Fibroblast of skin of right quadriceps (primary cell): ENCODE measurements at regions not wholly inside any gene's neighbourhood (a gene's known extent, or its start where the extent isn't known, plus 50 kb on each side); places are given as distances from the start of the nearest gene placed in this dataset.

Source experiments
- DNase-seq: peaks from one replicate; pipeline ENCODE4 v3.0.0-alpha.2; 2013

GRCh38 chr16:79662669-79663313 is 62.3 kb upstream of the MAF start:
- DNase-seq: no peak

DNA sequence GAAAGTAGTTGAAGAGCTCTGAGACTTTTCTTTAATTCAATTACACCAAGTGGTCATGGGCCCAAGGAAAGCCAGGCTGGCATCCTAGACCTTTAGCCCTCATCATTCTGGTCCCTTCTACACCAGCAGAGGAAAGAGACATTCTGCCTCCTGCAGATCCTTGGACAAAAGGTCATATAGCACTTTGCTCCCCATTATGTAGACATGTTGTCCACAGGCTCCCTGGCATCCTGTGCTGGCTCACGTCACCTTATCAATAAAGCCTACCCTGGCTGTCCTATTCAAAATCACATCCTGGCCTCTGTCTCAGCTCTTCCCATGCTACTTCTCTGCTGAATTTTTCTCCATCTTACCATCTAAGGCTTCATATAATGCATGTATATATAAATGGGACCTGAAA is 61.6 kb upstream of the MAF start:
- no peak for DNase-seq

DNA sequence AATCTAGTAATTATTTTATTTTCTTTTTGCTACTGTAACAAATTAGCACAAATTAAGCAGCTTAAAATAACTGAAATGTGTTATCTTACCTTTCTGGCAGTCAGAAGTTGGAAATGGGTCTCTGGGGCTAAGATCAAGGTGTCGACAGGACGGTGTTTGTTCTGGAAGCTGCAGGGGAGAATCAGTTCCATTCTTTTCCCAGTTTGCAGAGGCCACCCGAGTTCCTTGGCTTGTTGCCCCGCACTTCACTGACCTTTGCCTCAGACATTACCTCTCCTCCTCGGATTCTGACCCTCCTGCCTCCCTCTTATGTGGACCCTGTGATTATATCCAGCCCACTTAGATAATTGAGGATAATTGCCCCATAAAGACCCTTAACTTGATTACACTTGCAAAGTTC is 61.0 kb upstream of the MAF start:
- no peak for DNase-seq

DNA sequence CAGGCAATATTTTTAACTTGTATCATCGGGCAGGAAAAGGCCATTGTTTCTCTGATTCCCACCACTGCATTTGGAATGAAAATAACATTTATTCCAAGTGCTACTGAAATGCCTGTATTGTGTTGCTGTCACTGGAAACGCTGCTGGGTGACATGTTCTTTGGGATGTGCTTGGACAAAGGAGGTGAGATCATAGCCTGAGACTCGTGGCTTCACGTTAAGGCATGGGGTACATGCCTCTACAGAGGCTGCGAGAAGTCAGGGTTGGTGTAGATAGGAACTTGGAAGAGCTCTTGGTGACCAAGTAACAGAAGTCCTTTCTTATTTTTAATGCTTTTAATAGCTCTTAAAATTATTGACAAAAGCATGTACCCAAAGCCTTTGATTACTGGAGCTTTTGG is 58.8 kb upstream of the MAF start:
- DNase-seq: no peak

GRCh38 chr16:79658301-79659033 is 57.9 kb upstream of the MAF start:
- DNase-seq: peak; percentile 76

DNA sequence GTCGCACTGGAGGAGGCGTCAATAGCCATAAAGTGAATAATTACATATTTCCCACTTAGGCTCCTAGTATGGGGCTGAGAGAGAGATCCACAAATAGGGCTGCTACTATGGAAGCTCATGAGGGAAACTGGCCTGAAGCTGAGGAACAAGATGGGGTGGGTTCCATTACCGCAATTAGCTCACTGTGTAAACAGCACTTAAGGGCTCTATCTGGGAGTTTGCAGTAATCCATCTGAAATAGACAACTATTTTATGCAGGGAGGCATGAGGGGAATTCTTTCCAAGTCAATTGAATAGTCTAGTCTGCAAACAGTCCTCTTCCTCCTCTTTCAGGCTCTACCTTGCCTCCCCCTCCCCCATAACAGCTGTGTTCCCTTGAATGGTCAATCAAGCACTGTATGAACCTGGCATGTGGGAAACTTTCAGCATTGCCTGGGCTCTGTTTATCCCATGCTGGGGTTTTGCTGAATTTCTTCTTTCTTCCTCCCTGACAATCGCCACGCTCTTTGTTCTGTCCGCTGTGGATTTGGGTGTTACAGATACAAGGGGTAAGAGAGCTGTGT is 56.1 kb upstream of the MAF start:
- no peak for DNase-seq

DNA sequence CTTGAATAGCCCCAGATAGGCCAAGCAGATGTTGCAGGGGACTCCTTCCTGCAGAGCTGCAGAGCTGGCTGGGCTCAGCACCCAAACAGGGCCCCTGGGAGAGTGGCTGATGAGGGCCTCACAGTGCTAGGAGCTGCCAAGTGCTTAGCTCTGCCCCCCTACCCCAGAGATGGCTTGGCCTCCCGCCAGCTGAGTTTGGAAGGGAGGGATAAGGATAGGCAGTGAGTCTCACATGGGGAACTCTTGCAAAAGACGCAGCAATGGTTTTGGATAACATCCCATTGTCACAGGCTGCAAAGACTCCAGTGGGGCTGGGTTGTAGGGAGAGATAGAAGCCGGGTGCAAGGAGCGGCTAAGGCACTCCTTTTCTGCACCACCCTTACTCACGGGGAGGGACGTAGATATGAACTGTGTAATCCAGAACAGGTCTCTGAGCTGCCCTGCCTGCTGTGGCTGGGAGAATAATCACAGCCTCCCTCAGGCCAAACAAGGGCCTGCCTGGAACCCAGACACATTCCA is 52.9 kb upstream of the MAF start:
- peak; percentile 52 for DNase-seq

- DNase-seq: peak; percentile 40
These were observed 50.8 kb upstream of the MAF start for GRCh38 chr16:79651363-79651762.
